Bronchial epithelial cell (primary cell): ENCODE measurements at regions not wholly inside any gene's neighbourhood (a gene's known extent, or its start where the extent isn't known, plus 50 kb on each side); places are given as distances from the start of the nearest gene placed in this dataset.

Source experiments
- DNase-seq: peaks from one replicate; pipeline ENCODE4 v3.0.0-alpha.2; 2010; ENCODE audit warnings: low read depth
- FAIRE-seq: peaks from 2 replicates; lab custom pipeline; 2011; peaks lifted over from hg19 to GRCh38; lab: Jason Lieb, UNC
- H3K27me3 ChIP-seq: 2 replicates; pipeline ENCODE4 v1.5.1; 2011; ENCODE audit warnings: low read length; ENCODE audit not compliant: control insufficient read depth, insufficient read depth
- H3K36me3 ChIP-seq: 2 replicates; pipeline ENCODE4 v1.5.1; 2011; ENCODE audit warnings: low read length; ENCODE audit not compliant: control insufficient read depth, insufficient read depth
- H3K4me3 ChIP-seq: 2 replicates; pipeline ENCODE4 v1.5.1; 2011; ENCODE audit warnings: mild to moderate bottlenecking, low read depth, low read length, control low read depth
- TF ChIP-seq, protein P1 (sequence below): IDR thresholded peaks from 2 replicates; pipeline ENCODE4 v1.5.1; 2011; ENCODE audit warnings: mild to moderate bottlenecking, moderate library complexity, low read length, control low read depth, inconsistent platforms; ENCODE audit not compliant: insufficient read depth, severe bottlenecking

DNA sequence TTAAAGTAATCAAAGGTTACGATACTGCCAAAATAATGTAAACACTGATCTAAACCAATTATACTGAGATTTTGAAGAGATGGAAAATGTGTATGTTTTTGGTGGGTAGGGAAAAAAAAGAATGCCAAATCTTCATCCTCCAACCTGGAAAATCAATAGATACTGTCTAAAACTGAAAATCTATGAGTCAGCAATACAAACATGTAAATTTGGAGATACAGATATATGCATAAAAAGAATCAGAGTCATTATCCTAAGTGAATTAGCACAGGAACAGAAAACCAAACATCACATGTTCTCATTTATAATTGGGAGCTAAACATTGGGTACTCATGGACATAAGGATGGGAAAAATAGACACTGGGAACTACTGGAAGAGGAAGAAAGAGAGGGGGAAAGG lies 197.4 kb upstream of the TRPC5 start:
- DNase-seq, result no peak
- TF ChIP-seq, protein P1, sequence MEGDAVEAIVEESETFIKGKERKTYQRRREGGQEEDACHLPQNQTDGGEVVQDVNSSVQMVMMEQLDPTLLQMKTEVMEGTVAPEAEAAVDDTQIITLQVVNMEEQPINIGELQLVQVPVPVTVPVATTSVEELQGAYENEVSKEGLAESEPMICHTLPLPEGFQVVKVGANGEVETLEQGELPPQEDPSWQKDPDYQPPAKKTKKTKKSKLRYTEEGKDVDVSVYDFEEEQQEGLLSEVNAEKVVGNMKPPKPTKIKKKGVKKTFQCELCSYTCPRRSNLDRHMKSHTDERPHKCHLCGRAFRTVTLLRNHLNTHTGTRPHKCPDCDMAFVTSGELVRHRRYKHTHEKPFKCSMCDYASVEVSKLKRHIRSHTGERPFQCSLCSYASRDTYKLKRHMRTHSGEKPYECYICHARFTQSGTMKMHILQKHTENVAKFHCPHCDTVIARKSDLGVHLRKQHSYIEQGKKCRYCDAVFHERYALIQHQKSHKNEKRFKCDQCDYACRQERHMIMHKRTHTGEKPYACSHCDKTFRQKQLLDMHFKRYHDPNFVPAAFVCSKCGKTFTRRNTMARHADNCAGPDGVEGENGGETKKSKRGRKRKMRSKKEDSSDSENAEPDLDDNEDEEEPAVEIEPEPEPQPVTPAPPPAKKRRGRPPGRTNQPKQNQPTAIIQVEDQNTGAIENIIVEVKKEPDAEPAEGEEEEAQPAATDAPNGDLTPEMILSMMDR, result no peak
- H3K27me3 ChIP-seq, result no peaks in the 10 kb centered on the region
- H3K36me3 ChIP-seq, result no peaks in the 10 kb centered on the region
- no peak for FAIRE-seq
- H3K4me3 ChIP-seq, result no peak overlapping the region

DNA sequence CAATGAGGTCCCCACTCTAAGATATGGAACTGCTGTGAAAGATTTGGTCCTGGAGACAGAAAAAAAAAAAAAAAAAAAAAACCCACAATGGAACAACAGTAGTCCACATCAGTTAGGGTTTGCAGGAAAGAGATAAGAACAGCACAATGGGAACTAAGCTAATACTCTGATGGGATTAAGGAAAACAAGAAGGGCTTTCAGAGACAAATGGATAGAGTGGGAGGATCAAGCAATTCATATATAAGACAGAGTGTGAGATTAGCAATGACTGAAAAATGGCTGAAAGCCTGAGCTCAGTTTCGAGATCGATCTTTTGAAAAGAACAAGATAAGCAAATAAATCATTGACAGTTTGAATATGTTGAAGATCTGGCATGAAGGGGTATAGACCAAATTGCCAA lies 188.4 kb upstream of the TRPC5 start:
- H3K36me3 ChIP-seq, result no peaks in the 10 kb centered on the region
- FAIRE-seq (no peak), DNase-seq (no peak)
- H3K4me3 ChIP-seq, result no peak overlapping the region
- TF ChIP-seq, protein P1, result no peak
- H3K27me3 ChIP-seq, result no peaks in the 10 kb centered on the region

DNA sequence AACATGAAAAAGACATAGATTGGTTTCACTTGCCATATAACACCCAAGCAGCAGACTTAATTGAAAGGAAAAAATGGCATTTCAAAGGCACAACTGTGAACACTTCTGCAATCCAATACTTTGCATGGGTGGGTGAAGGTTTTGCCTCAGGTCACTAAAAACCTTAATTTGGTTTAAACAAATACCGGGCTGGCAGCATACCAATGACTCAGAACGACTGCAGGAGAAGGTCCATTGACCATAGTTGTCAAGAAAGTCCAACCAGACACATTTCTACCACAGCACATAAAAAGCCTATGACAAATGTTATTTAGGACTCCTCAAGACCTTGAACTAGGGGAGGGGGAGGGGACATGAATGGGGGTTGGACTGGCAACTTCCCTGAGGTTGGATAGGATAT lies 183.6 kb upstream of the TRPC5 start:
- H3K36me3 ChIP-seq, result no peaks in the 10 kb centered on the region
- DNase-seq (no peak), FAIRE-seq (no peak)
- TF ChIP-seq, protein P1, result no peak
- H3K27me3 ChIP-seq, result no peaks in the 10 kb centered on the region
- H3K4me3 ChIP-seq, result no peak overlapping the region

DNA sequence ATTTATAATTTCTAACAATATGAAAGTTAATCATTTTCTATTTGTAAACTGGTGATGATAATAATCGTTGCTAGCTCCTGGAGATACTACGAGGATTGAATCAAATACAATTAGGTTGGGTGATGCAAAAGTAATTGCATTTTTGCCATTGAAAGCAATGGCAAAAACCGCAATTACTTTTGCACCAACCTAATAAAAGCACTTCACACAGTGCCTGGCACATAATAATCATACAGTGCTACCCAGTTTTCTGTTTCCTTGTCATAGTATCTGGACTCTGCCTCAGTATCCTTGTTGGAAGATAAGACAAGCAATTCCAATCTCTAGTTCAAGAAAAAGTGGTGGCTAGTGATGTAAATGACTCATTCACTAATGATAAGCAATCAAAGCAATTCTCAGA lies 176.8 kb upstream of the TRPC5 start:
- TF ChIP-seq, protein P1, result no peak
- Histone ChIP-seq H3K4me3 (no peak overlapping the region), H3K27me3 (no peaks in the 10 kb centered on the region), H3K36me3 (no peaks in the 10 kb centered on the region)
- no peak for DNase-seq
- no peak for FAIRE-seq

DNA sequence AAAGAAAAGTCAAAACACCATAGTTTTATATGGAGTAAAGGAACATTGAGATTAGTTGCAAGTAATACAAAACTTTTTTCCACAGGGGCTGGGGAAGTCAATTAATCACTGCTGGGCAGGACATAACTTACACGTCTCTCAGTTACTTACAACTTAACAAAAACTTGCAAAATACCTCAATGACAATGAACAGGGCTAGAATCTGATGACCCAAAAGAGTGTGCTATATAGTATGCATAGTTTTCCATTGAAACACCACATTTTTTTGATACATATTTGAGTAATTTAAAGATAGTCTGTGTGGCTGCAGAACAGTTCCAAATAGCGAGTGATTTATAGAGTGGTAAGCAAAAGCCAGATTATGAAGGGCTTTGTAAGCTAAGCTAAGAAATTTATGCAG lies 172.3 kb upstream of the TRPC5 start:
- H3K27me3 ChIP-seq, result no peaks in the 10 kb centered on the region
- no peaks in the 10 kb centered on the region for H3K36me3 ChIP-seq
- H3K4me3 ChIP-seq, result no peak overlapping the region
- FAIRE-seq (no peak), DNase-seq (no peak)
- TF ChIP-seq, protein P1, result no peak

DNA sequence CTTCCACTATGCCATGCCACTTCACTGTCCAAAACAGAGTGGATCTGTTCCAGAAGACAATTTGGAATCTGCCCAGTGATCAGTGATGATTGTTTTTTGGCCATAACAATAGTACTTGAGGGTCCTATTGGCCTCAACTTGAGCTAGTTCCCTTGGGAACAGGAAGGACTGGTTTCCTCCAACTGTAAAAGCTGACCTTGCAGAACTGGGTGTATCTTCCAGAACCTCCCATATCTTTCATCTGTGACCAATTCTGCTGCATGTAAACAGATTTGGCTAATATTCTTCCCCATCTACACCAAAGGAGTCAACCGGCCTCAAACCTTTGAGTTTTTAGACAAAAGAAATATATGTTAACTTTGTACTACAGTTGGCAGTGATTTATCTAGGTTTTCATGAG lies 165.1 kb upstream of the TRPC5 start:
- FAIRE-seq, result no peak
- no peak for DNase-seq

More for the DNA sequence above, 165.1 kb upstream of the TRPC5 start:
- Histone ChIP-seq H3K27me3 (no peaks in the 10 kb centered on the region), H3K4me3 (no peak overlapping the region), H3K36me3 (no peaks in the 10 kb centered on the region)
- TF ChIP-seq, protein P1, result no peak
